Gastrocnemius medialis (tissue), 4 donors: ENCODE measurements at regions not wholly inside any gene's neighbourhood (a gene's known extent, or its start where the extent isn't known, plus 50 kb on each side); places are given as distances from the start of the nearest gene placed in this dataset.

Source experiments
- ATAC-seq, 2 donors: fragments of 150-250 bp; one replicate each; pipeline ENCODE4 v1.9.1; 2016
- DNase-seq, 2 donors: peaks; one replicate each; pipeline ENCODE4 v3.0.0-alpha.2; 2019
- H3K27ac ChIP-seq, 4 donors: fragments of 200-600 bp; sonication (generic); 1 replicate in 1 of 4; 2 replicates in 3 of 4; pipeline ENCODE4 v1.5.1; 2016 to 2018; ENCODE audit warnings: mild to moderate bottlenecking in 2 of 4, moderate library complexity in 1 of 4
- H3K27me3 ChIP-seq, 3 donors: fragments of 200-600 bp; sonication (generic) in 2 of 3; 1 replicate in 1 of 3; 2 replicates in 2 of 3; pipeline versions ENCODE4 v1.5.1 to v1.6.0; 2016 to 2019; ENCODE audit warnings: mild to moderate bottlenecking in 1 of 3, moderate library complexity in 1 of 3
- H3K36me3 ChIP-seq, 2 donors: fragments of 200-600 bp; sonication (generic) in 1 of 2; one replicate each; pipeline ENCODE4 v1.5.1; 2017 to 2018
- H3K4me1 ChIP-seq, 2 donors: fragments of 200-600 bp; sonication (generic) in 1 of 2; one replicate each; pipeline ENCODE4 v1.5.1; 2016 to 2017; ENCODE audit warnings: mild to moderate bottlenecking in 2 of 2
- H3K4me3 ChIP-seq, 4 donors: fragments of 200-600 bp; sonication (generic) in 3 of 4; 1 replicate in 1 of 4; 2 replicates in 3 of 4; pipeline ENCODE4 v1.5.1; 2016 to 2019; ENCODE audit warnings: mild to moderate bottlenecking in 2 of 4
- H3K9me3 ChIP-seq, 3 donors: fragments of 200-600 bp; sonication (generic) in 2 of 3; 1 replicate in 1 of 3; 2 replicates in 2 of 3; pipeline ENCODE4 v1.5.1; 2016 to 2019
- CTCF ChIP-seq, 5 experiments: fragments of 450-650 bp in 3 of 5; fragments of 200-600 bp in 2 of 5; sonication (generic) in 2 of 5; IDR thresholded peaks in 4 of 5; conservative IDR thresholded peaks in 1 of 5; 1 replicate in 4 of 5; 2 replicates in 1 of 5; pipeline ENCODE4 v1.5.1; 2016 to 2019; ENCODE audit warnings: antibody characterized with exemption in 5 of 5, mild to moderate bottlenecking in 3 of 5, moderate library complexity in 3 of 5
- POLR2A ChIP-seq, 2 donors: fragments of 450-650 bp; IDR thresholded peaks; one replicate each; pipeline ENCODE4 v1.6.1; 2017; ENCODE audit warnings: antibody characterized with exemption in 2 of 2, mild to moderate bottlenecking in 2 of 2, moderate library complexity in 2 of 2
- in situ Hi-C, 4 donors: fragments of 200-750 bp; cut with MboI; loops; one replicate each; pipeline versions ENCODE4 v1.15.0 to v1.8.0; 2017; ENCODE audit warnings: low sequenced_read_pairs in 4 of 4
- intact Hi-C: fragments of 100-400 bp; cut with DNase I; formaldehyde crosslinking; loops from one replicate; pipeline ENCODE4 v1.15.1; 2023; ENCODE audit warnings: low total_unique reads

GRCh38 chr2:126846241-126846640 lies 52.4 kb upstream of the TEX51 start:
- in situ Hi-C loops, result no loop called here
- H3K9me3 ChIP-seq, result no peaks in the 10 kb centered on the region

More at GRCh38 chr2:126846241-126846640, 52.4 kb upstream of the TEX51 start:
- TF ChIP-seq CTCF (IDR thresholded peaks at IDR 0.05 in 4 of 5, conservative IDR thresholded peaks at IDR 0.05 in 1 of 5) (no peak), POLR2A (IDR thresholded peaks at IDR 0.05) (no peak)
- no peak for ATAC-seq
- DNase-seq, result no peak
- no peak overlapping the region for H3K4me3 ChIP-seq
- no peak overlapping the region for H3K27ac ChIP-seq
- H3K4me1 ChIP-seq, result no peaks in the 10 kb centered on the region
- no peaks in the 10 kb centered on the region for H3K36me3 ChIP-seq
- H3K27me3 ChIP-seq, result no peaks in the 10 kb centered on the region
- intact Hi-C loops, result no loop called here
